GM23338 (cell line): ENCODE measurements at regions not wholly inside any gene's neighbourhood (a gene's known extent, or its start where the extent isn't known, plus 50 kb on each side); places are given as distances from the start of the nearest gene placed in this dataset.

Source experiments
- ATAC-seq: fragments of 200-7000 bp; cut with Tn5 transposase; 3 replicates; pipeline ENCODE4 v1.9.1; 2020
- DNase-seq: peaks from one replicate; pipeline ENCODE4 v3.0.0-alpha.2; 2015; ENCODE audit warnings: low spot score
- H2AFZ ChIP-seq: fragments of 200-600 bp; sonication (generic); 2 replicates; pipeline ENCODE4 v1.8.0; 2016; ENCODE audit warnings: antibody characterized with exemption, mild to moderate bottlenecking, moderate library complexity
- H3F3A ChIP-seq: fragments of 200-600 bp; sonication (generic); replicated peaks from 2 replicates; pipeline ENCODE4 v1.8.0; 2017; ENCODE audit warnings: antibody characterized with exemption, mixed run types, low read depth
- H3K27ac ChIP-seq: fragments of 200-600 bp; sonication (generic); 2 replicates; pipeline ENCODE4 v1.6.1; 2016; ENCODE audit warnings: low read depth
- H3K27me3 ChIP-seq: fragments of 200-600 bp; sonication (generic); 2 replicates; pipeline ENCODE4 v1.8.0; 2016; ENCODE audit warnings: mild to moderate bottlenecking, mixed run types, moderate library complexity; ENCODE audit not compliant: insufficient read depth
- H3K36me3 ChIP-seq: fragments of 200-600 bp; sonication (generic); 2 replicates; pipeline ENCODE4 v1.8.0; 2016; ENCODE audit warnings: mild to moderate bottlenecking; ENCODE audit not compliant: insufficient read depth
- H3K4me1 ChIP-seq: fragments of 200-600 bp; sonication (generic); 2 replicates; pipeline ENCODE4 v1.8.0; 2016; ENCODE audit warnings: mild to moderate bottlenecking, moderate library complexity; ENCODE audit not compliant: insufficient read depth
- H3K4me2 ChIP-seq: fragments of 200-600 bp; sonication (generic); 2 replicates; pipeline ENCODE4 v1.7.1; 2017; ENCODE audit warnings: mixed run types
- H3K4me3 ChIP-seq: fragments of 200-600 bp; sonication (generic); 2 replicates; pipeline ENCODE4 v1.6.1; 2016; ENCODE audit warnings: mixed run types
- H3K79me2 ChIP-seq: fragments of 200-600 bp; sonication (generic); replicated peaks from 2 replicates; pipeline ENCODE4 v1.8.0; 2017; ENCODE audit warnings: mild to moderate bottlenecking; ENCODE audit not compliant: insufficient read depth
- H3K9me2 ChIP-seq: fragments of 200-600 bp; sonication (generic); 2 replicates; pipeline ENCODE4 v1.8.0; 2017; ENCODE audit not compliant: insufficient read depth
- H4K20me1 ChIP-seq: fragments of 200-600 bp; sonication (generic); replicated peaks from 2 replicates; pipeline ENCODE4 v1.8.0; 2017; ENCODE audit warnings: mild to moderate bottlenecking; ENCODE audit not compliant: insufficient read depth
- H3K27ac Mint-ChIP-seq: 2 replicates; pipeline ENCODE4 v1.8.0; 2020; ENCODE audit warnings: inconsistent platforms, mild to moderate bottlenecking, moderate library complexity, mixed read lengths
- H3K27me3 Mint-ChIP-seq: 3 replicates; pipeline ENCODE4 v1.8.0; 2022; ENCODE audit warnings: low read depth, mild to moderate bottlenecking, moderate library complexity, mixed read lengths, inconsistent platforms; ENCODE audit not compliant: insufficient read depth, poor library complexity
- H3K36me3 Mint-ChIP-seq: 3 replicates; pipeline ENCODE4 v1.8.0; 2021; ENCODE audit warnings: low read depth, mild to moderate bottlenecking, inconsistent platforms, moderate library complexity, mixed read lengths
- H3K4me1 Mint-ChIP-seq: 3 replicates; pipeline ENCODE4 v1.8.0; 2020; ENCODE audit warnings: mild to moderate bottlenecking, inconsistent platforms, mixed read lengths
- H3K4me3 Mint-ChIP-seq: 3 replicates; pipeline ENCODE4 v1.8.0; 2021; ENCODE audit warnings: moderate library complexity, mild to moderate bottlenecking, inconsistent platforms, mixed read lengths
- H3K9me3 Mint-ChIP-seq: 3 replicates; pipeline ENCODE4 v1.8.0; 2020; ENCODE audit warnings: moderate library complexity, mild to moderate bottlenecking, inconsistent platforms, mixed read lengths
- CREB1 ChIP-seq: fragments of 250-450 bp; sonication (Bioruptor Pico); IDR thresholded peaks from 2 replicates; pipeline ENCODE4 v1.5.0; 2020; ENCODE audit warnings: low read depth, mild to moderate bottlenecking, moderate library complexity
- EZH2phosphoT487 ChIP-seq: fragments of 200-600 bp; sonication (generic); IDR thresholded peaks from one replicate; pipeline ENCODE4 v1.8.1; 2018; ENCODE audit warnings: antibody characterized with exemption; ENCODE audit not compliant: unreplicated experiment
- JUNB ChIP-seq: IDR thresholded peaks from one replicate; pipeline ENCODE4 v1.6.1; 2016; ENCODE audit warnings: antibody characterized with exemption; ENCODE audit not compliant: unreplicated experiment
- NANOG ChIP-seq: IDR thresholded peaks from 2 replicates; pipeline ENCODE4 v1.6.1; 2016; ENCODE audit warnings: antibody characterized with exemption, borderline replicate concordance
- ZNF114 ChIP-seq: fragments of 250-450 bp; sonication (Bioruptor Pico); IDR thresholded peaks from 2 replicates; pipeline ENCODE4 v1.5.0; 2020; ENCODE audit warnings: mild to moderate bottlenecking, moderate library complexity
- ZNF331 ChIP-seq: fragments of 250-450 bp; sonication (Bioruptor Pico); IDR thresholded peaks from 2 replicates; pipeline ENCODE4 v1.5.0; 2020; ENCODE audit warnings: low read depth, mild to moderate bottlenecking, moderate library complexity
- TF ChIP-seq, protein P1 (sequence below), 2 experiments: fragments of 200-600 bp in 1 of 2; sonication (generic) in 1 of 2; conservative IDR thresholded peaks; 2 replicates each; pipeline versions ENCODE4 v1.5.1 to v1.6.1; 2016 to 2017; ENCODE audit warnings: antibody characterized with exemption in 2 of 2, low read depth in 2 of 2, mild to moderate bottlenecking in 2 of 2, moderate library complexity in 1 of 2
- TF ChIP-seq, protein P2 (sequence below): IDR thresholded peaks from one replicate; pipeline ENCODE4 v1.6.1; 2018; ENCODE audit warnings: antibody characterized with exemption; ENCODE audit not compliant: unreplicated experiment
- TF ChIP-seq, protein P3 (sequence below): fragments of 250-450 bp; sonication (Bioruptor Pico); IDR thresholded peaks from 2 replicates; pipeline ENCODE4 v1.5.0; 2020; ENCODE audit warnings: mild to moderate bottlenecking, moderate library complexity

DNA sequence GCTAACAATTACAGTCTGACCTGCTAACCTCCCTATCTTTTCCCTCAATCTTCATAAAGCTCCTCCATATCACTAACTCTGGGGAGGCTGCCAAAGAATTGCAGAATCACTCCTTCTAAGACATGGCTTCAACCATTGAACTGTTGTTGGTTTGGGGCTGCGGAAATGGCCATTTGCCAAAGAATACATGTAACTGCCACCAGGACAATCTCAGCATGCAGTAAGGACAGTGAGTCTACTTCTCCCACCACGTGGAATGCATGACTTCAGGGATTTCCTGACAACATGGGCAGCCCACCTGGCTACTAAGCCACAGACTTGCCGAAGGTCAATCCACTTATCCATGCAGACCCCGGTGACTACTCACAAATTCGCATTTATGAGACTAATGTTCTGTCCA, 104.3 kb upstream of the NUDT7 start (continued):
- TF ChIP-seq NANOG = no peak

DNA sequence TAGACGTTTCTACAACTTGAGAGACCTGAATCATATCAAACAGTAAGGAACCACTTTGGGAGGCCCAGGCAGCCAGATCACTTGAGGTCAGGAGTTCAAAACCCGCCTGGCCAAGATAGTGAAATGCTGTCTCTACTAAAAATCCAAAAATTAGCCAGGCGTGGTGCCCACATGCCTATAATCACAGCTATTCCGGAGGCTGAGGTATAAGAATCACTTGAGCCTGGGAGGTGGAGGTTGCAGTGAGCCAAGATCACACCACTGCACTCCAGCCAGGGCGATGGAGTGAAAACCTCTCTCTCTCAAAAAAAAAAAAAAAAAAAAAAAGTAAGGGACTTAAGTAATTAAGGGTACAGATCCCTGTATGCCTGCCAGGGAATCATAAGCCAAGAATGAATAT, 103.4 kb upstream of the NUDT7 start:
- H3K27ac Mint-ChIP-seq = no peak overlapping the region
- no peaks in the 10 kb centered on the region for H3K4me1 Mint-ChIP-seq
- DNase-seq (no peak), ATAC-seq (no peak)
- Histone ChIP-seq H3K36me3 (no peaks in the 10 kb centered on the region), H2AFZ (no peak overlapping the region), H3K79me2 (no peaks in the 10 kb centered on the region), H3K4me2 (no peak overlapping the region), H3K4me1 (no peaks in the 10 kb centered on the region), H3K9me2 (no peaks in the 10 kb centered on the region), H3K4me3 (no peak overlapping the region), H3K27ac (no peak overlapping the region), H4K20me1 (no peaks in the 10 kb centered on the region), H3K27me3 (no peaks in the 10 kb centered on the region), H3F3A (no peaks in the 10 kb centered on the region)
- no peak overlapping the region for H3K4me3 Mint-ChIP-seq
- H3K27me3 Mint-ChIP-seq = peaks cover 1% of the 10 kb centered on the region
- TF ChIP-seq, protein P1, sequence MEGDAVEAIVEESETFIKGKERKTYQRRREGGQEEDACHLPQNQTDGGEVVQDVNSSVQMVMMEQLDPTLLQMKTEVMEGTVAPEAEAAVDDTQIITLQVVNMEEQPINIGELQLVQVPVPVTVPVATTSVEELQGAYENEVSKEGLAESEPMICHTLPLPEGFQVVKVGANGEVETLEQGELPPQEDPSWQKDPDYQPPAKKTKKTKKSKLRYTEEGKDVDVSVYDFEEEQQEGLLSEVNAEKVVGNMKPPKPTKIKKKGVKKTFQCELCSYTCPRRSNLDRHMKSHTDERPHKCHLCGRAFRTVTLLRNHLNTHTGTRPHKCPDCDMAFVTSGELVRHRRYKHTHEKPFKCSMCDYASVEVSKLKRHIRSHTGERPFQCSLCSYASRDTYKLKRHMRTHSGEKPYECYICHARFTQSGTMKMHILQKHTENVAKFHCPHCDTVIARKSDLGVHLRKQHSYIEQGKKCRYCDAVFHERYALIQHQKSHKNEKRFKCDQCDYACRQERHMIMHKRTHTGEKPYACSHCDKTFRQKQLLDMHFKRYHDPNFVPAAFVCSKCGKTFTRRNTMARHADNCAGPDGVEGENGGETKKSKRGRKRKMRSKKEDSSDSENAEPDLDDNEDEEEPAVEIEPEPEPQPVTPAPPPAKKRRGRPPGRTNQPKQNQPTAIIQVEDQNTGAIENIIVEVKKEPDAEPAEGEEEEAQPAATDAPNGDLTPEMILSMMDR (conservative IDR thresholded peaks at IDR 0.05; ENCODE audit: low read depth in 2 of 2) = no peak
- TF ChIP-seq ZNF331 (CRISPR knock-in tag) = no peak
- TF ChIP-seq, protein P2, sequence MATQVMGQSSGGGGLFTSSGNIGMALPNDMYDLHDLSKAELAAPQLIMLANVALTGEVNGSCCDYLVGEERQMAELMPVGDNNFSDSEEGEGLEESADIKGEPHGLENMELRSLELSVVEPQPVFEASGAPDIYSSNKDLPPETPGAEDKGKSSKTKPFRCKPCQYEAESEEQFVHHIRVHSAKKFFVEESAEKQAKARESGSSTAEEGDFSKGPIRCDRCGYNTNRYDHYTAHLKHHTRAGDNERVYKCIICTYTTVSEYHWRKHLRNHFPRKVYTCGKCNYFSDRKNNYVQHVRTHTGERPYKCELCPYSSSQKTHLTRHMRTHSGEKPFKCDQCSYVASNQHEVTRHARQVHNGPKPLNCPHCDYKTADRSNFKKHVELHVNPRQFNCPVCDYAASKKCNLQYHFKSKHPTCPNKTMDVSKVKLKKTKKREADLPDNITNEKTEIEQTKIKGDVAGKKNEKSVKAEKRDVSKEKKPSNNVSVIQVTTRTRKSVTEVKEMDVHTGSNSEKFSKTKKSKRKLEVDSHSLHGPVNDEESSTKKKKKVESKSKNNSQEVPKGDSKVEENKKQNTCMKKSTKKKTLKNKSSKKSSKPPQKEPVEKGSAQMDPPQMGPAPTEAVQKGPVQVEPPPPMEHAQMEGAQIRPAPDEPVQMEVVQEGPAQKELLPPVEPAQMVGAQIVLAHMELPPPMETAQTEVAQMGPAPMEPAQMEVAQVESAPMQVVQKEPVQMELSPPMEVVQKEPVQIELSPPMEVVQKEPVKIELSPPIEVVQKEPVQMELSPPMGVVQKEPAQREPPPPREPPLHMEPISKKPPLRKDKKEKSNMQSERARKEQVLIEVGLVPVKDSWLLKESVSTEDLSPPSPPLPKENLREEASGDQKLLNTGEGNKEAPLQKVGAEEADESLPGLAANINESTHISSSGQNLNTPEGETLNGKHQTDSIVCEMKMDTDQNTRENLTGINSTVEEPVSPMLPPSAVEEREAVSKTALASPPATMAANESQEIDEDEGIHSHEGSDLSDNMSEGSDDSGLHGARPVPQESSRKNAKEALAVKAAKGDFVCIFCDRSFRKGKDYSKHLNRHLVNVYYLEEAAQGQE = no peak
- no peak for TF ChIP-seq NANOG
- TF ChIP-seq CREB1 (CRISPR knock-in tag) = no peak
- TF ChIP-seq, protein P3, sequence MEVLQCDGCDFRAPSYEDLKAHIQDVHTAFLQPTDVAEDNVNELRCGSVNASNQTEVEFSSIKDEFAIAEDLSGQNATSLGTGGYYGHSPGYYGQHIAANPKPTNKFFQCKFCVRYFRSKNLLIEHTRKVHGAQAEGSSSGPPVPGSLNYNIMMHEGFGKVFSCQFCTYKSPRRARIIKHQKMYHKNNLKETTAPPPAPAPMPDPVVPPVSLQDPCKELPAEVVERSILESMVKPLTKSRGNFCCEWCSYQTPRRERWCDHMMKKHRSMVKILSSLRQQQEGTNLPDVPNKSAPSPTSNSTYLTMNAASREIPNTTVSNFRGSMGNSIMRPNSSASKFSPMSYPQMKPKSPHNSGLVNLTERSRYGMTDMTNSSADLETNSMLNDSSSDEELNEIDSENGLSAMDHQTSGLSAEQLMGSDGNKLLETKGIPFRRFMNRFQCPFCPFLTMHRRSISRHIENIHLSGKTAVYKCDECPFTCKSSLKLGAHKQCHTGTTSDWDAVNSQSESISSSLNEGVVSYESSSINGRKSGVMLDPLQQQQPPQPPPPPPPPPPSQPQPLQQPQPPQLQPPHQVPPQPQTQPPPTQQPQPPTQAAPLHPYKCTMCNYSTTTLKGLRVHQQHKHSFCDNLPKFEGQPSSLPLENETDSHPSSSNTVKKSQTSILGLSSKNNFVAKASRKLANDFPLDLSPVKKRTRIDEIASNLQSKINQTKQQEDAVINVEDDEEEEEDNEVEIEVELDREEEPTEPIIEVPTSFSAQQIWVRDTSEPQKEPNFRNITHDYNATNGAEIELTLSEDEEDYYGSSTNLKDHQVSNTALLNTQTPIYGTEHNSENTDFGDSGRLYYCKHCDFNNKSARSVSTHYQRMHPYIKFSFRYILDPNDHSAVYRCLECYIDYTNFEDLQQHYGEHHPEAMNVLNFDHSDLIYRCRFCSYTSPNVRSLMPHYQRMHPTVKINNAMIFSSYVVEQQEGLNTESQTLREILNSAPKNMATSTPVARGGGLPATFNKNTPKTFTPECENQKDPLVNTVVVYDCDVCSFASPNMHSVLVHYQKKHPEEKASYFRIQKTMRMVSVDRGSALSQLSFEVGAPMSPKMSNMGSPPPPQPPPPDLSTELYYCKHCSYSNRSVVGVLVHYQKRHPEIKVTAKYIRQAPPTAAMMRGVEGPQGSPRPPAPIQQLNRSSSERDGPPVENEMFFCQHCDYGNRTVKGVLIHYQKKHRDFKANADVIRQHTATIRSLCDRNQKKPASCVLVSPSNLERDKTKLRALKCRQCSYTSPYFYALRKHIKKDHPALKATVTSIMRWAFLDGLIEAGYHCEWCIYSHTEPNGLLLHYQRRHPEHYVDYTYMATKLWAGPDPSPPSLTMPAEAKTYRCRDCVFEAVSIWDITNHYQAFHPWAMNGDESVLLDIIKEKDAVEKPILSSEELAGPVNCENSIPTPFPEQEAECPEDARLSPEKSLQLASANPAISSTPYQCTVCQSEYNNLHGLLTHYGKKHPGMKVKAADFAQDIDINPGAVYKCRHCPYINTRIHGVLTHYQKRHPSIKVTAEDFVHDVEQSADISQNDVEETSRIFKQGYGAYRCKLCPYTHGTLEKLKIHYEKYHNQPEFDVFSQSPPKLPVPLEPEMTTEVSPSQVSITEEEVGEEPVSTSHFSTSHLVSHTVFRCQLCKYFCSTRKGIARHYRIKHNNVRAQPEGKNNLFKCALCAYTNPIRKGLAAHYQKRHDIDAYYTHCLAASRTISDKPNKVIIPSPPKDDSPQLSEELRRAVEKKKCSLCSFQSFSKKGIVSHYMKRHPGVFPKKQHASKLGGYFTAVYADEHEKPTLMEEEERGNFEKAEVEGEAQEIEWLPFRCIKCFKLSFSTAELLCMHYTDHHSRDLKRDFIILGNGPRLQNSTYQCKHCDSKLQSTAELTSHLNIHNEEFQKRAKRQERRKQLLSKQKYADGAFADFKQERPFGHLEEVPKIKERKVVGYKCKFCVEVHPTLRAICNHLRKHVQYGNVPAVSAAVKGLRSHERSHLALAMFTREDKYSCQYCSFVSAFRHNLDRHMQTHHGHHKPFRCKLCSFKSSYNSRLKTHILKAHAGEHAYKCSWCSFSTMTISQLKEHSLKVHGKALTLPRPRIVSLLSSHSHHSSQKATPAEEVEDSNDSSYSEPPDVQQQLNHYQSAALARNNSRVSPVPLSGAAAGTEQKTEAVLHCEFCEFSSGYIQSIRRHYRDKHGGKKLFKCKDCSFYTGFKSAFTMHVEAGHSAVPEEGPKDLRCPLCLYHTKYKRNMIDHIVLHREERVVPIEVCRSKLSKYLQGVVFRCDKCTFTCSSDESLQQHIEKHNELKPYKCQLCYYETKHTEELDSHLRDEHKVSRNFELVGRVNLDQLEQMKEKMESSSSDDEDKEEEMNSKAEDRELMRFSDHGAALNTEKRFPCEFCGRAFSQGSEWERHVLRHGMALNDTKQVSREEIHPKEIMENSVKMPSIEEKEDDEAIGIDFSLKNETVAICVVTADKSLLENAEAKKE (CRISPR knock-in tag) = no peak
- no peak for TF ChIP-seq ZNF114 (CRISPR knock-in tag)
- TF ChIP-seq JUNB = no peak
- no peak for TF ChIP-seq EZH2phosphoT487
- H3K9me3 Mint-ChIP-seq = no peaks in the 10 kb centered on the region
- H3K36me3 Mint-ChIP-seq = no peaks in the 10 kb centered on the region
